Heart left ventricle (tissue), 13 donors: ENCODE measurements at regions not wholly inside any gene's neighbourhood (a gene's known extent, or its start where the extent isn't known, plus 50 kb on each side); places are given as distances from the start of the nearest gene placed in this dataset.

Source experiments
- POLR2A ChIP-seq, 2 donors: fragments of 450-650 bp; IDR thresholded peaks; one replicate each; pipeline ENCODE4 v1.6.1; 2017; ENCODE audit warnings: antibody characterized with exemption in 2 of 2, mild to moderate bottlenecking in 2 of 2, moderate library complexity in 2 of 2
- TF ChIP-seq, protein P1 (sequence below), 12 donors: fragments of 200-600 bp; sonication (generic) in 4 of 12; IDR thresholded peaks; one replicate each; pipeline versions ENCODE4 v1.5.0 to v1.8.0; 2018 to 2022; ENCODE audit warnings: antibody characterized with exemption in 12 of 12, mild to moderate bottlenecking in 5 of 12
- donor health status: ischemic (EF 13 %, LVEDD 7.1; RV severe dilation, severe dysfunction).
- donor health status: DM: no; HTN: yes; CAD: no.
- donor health status: DM: no; HTN: no; CAD: no.
- donor health status: ischemic (EF 25% LVEDD 6.9; RV normal size, moderate dysfunction).
- donor health status: ischemic (EF 25% LVEDD 5.7; RV mildly dilated, moderate dysfunction).
- donor health status: ischemic (EF 35%, LVEDD 5.7; RV mildly dilated, moderate dysfunction).
- donor health status: nonischemic (EF 11% LVEDD 7.7; RV severe dilation, severe dysfunction).
- donor health status: DM: yes; HTN: yes; CAD: no.
- donor health status: PGD.
- donor health status: ischemic (EF 29% LVEDD 5.4; RV normal size, mild dysfunction).
- donor health status: nonischemic (EF 23%, LVEDD 6.1; RV moderate dilation, normal function).

DNA sequence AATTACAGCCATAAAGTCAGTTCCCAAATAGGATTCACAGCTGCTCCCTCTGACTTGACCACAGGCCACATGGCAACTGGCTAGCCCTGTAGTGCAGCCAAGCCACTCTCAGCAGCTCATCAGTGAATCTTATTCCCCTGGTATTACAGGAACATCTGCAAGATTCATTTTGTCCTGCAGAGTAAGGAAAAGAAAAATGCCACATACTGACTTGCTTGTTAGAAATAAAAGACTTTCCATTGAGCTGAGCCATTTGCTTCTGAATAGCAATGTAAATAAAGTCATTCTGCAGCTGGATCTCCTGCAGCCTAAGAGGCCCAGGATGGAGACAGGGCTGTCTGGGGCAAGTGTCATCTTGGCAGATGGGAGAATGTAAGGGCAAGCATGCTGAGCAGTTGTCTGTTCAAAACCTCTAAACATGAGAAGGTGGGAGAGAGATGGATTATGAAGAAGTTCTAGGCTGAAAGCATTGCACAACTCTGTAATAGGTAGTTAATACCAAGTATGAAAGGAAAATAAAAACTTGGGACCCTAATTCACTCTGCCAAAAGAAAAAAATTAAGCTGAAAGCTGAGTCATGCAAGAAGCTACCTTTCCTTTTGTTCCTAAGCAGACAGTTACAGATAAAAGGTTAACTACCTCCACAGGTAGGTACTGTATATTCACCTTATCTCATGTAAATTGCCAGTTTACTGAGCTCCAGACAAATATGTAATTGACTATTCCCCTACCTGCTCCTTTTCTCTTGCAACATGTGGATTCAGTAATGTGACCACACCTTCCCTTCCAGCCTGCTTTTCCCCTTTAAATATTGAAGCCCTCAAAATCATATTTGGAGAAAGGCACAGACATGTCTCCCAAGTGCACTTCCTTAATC is 244.4 kb upstream of the RAI14 start:
- TF ChIP-seq, protein P1, sequence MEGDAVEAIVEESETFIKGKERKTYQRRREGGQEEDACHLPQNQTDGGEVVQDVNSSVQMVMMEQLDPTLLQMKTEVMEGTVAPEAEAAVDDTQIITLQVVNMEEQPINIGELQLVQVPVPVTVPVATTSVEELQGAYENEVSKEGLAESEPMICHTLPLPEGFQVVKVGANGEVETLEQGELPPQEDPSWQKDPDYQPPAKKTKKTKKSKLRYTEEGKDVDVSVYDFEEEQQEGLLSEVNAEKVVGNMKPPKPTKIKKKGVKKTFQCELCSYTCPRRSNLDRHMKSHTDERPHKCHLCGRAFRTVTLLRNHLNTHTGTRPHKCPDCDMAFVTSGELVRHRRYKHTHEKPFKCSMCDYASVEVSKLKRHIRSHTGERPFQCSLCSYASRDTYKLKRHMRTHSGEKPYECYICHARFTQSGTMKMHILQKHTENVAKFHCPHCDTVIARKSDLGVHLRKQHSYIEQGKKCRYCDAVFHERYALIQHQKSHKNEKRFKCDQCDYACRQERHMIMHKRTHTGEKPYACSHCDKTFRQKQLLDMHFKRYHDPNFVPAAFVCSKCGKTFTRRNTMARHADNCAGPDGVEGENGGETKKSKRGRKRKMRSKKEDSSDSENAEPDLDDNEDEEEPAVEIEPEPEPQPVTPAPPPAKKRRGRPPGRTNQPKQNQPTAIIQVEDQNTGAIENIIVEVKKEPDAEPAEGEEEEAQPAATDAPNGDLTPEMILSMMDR (IDR thresholded peaks at IDR 0.05): no peak
- TF ChIP-seq POLR2A (IDR thresholded peaks at IDR 0.05): no peak
